ENCODE measurements at regions not wholly inside any gene's neighbourhood (a gene's known extent, or its start where the extent isn't known, plus 50 kb on each side); places are given as distances from the start of the nearest gene placed in this dataset.
"Not testable (repeated sequence)": the region's sequence is repeated elsewhere in the genome, so short reads cannot be mapped to it uniquely, and the experiment has no call there.

DNA sequence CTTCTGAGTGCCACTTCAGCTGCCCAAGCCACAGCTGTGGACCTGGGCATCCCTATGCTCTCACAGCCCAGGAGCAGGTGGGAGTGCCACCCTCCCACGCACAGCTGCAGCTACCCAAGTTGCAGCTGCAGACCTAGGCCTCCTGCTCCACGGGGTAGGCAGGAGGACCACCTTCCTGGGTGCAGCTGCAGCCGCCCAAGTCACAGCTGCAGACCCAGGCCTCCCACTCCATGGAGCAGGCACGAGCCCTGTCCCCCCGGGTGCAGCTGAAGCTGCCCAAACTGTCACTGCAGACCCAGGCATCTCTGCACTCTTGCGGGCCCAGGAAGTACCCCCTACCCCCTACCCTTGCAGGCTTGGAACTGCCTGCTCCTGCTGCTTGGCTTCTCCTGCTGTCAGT, 260.2 kb downstream of the XPNPEP1 start:
- no peak for DNase-seq (ENCODE audit: low read depth)

GRCh38 chr10:109652612-109653011, 270.7 kb downstream of the XPNPEP1 start:
- DNase-seq (ENCODE audit: low read depth): not testable (repeated sequence)

- DNase-seq (ENCODE audit: low read depth): no peak
These were observed 273.1 kb downstream of the XPNPEP1 start for GRCh38 chr10:109650228-109650627.

- no peak for DNase-seq (ENCODE audit: low read depth)
These were observed 275.7 kb downstream of the XPNPEP1 start for GRCh38 chr10:109647627-109648026.

DNA sequence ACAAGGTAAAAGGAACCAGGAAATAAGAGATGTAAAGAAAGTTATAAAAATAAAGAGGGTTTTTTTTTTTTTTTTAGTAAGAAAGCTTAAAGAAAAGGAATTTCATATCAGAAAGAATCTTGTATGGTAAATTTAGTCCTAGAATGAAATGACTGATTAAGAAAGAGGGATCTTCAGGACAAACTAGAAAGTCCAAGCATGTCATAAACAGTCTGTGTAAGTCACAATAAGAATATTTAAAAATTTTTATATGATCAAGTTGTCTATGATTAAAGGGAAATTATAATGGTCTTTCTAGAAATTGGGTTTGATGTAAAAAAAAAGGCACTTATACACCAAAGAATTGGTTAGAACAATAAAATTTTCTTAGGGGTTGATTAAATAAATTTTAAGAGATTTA, 289.5 kb downstream of the XPNPEP1 start:
- no peak for DNase-seq (ENCODE audit: low read depth)

- DNase-seq (ENCODE audit: low read depth): not testable (repeated sequence)
These were observed 290.3 kb downstream of the XPNPEP1 start for GRCh38 chr10:109633017-109633416.

GRCh38 chr10:109624939-109625338, 298.4 kb downstream of the XPNPEP1 start:
- DNase-seq (ENCODE audit: low read depth): no peak

- no peak for DNase-seq (ENCODE audit: low read depth)
These were observed 300.7 kb downstream of the XPNPEP1 start for GRCh38 chr10:109622566-109622965.

- DNase-seq (ENCODE audit: low read depth): no peak
These were observed 302.9 kb downstream of the XPNPEP1 start for GRCh38 chr10:109620396-109620795.

DNA sequence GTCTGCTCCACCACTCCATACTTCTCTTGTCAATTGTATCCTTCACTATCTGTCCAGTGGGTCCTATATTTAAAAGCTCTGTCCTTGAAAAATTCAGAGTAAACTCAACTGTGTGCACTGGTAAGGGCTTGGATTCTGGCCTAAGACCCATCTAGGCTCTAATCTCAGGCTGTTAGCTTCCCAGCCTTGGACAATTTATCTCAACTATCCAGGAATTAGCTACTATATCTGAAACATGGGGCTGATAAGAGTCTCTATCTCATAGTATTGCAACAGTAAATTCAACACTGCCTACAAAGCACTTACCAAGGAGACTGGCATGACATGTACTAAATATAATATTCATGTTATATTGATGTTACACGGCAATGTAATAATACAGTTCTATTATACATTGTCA, 303.4 kb downstream of the XPNPEP1 start:
- DNase-seq (ENCODE audit: low read depth): no peak

DNA sequence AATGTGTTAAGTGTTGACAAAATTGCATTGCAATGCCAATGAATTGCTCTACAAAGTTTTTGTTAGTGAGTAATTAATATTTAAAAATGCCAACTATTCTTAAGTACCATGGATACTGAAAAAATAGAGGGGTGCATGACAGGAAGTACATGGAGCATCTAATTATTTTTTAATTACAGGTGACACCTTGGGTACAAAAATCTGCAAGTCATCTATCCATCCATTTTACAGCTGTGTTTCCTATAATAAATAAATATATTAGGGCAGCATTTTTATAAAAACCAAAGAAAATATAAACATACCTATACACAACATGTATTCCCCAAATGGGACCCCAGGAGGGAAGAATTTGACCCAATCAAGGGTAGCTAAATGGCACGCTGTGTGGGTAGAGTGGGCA, 304.6 kb downstream of the XPNPEP1 start:
- no peak for DNase-seq (ENCODE audit: low read depth)

DNA sequence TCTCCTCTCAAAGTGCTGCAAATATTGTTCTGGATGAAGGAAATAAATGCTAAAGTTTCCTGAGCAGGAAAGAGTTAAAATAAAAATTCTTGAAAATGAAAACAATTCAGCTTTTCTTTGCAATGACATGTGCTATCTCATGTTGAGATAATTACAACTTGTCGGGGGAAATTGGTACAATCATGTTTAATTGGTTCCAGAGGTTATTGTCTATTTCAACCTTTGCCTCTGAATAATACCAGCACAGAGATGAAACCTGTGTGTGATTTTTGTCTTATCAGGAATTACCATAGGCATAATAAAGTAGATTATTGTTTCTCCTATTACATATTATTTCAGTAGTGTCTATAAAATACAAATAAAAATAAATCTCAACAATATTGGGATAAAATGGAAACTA, 305.0 kb downstream of the XPNPEP1 start:
- DNase-seq (ENCODE audit: low read depth): no peak

DNA sequence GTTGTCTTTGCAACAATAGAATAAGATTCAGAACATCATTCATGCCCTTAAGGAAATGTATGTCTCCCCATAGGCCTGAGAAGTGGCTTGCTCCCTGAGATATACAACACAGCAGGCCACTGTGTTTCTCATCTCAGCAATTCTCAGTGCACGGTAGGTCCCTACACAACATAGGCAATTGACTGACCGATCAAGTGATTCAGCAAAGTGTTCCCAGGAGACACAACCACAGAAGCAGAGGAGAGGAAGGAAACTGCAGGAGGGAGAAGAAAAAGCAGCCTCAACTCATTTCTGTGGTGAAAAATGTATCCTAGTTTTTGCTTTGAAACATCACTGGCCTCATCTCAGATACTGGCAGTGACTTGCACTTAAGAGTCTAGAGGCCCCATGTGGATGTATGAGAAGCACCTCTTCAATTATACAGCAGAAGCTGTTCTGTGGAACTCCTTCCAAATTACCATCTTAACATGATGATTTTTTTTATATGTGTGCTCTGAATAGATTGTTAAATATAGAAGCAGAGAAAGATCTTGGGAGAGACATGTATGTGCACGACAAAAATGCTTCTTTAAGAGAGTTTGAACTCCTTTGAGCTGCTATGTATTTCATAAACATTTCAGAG, 306.8 kb downstream of the XPNPEP1 start:
- DNase-seq (ENCODE audit: low read depth): no peak

GRCh38 chr10:109595356-109595755, 328.0 kb downstream of the XPNPEP1 start:
- not testable (repeated sequence) for DNase-seq (ENCODE audit: low read depth)

- DNase-seq (ENCODE audit: low read depth): no peak
These were observed 329.6 kb downstream of the XPNPEP1 start for GRCh38 chr10:109593682-109594081.

GRCh38 chr10:109592391-109592790, 330.9 kb downstream of the XPNPEP1 start:
- DNase-seq (ENCODE audit: low read depth): no peak

DNA sequence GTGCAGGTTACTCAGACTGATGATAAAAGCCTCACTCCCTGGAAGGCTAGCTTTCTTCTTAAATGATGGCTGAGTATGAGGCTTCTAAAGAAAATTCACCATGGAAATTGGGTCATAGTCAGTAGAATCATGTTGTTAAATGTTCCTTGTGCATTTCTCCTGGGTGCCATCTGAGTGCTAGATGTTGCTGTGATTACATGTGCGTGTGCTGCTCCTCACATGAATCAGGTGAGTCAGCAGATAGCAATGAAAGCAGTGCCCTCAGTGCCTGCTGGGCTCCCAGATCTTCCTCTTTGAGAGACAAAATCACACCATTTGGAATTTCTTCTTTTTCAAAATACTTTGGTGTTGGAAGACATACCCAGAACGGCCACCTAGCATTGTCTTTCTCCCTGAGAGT, 331.7 kb downstream of the XPNPEP1 start:
- no peak for DNase-seq (ENCODE audit: low read depth)

GRCh38 chr10:109588259-109588658, 335.1 kb downstream of the XPNPEP1 start:
- DNase-seq (ENCODE audit: low read depth): no peak

DNA sequence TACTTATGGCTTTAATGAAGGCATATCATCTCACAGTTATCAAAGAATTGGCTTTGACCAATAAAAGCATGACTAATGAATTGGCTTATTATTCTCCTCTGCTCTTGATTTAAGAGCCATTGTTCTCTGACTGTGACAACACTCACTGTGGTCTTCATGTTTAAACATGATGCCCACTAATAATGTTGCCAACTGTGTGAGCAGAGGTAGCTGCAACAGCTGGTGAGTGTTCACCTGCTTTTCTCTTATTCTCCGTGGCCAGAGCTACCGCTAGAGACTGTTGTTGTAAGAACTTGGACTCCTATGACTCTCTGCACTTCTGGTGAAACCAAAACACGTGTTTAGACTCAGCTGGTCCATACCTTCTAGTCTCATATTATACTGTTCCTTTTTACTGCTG, 335.9 kb downstream of the XPNPEP1 start:
- no peak for DNase-seq (ENCODE audit: low read depth)

- DNase-seq (ENCODE audit: low read depth): no peak
These were observed 366.9 kb downstream of the XPNPEP1 start for GRCh38 chr10:109556399-109556798.

- not testable (repeated sequence) for DNase-seq (ENCODE audit: low read depth)
These were observed 381.2 kb downstream of the XPNPEP1 start for GRCh38 chr10:109542050-109542603.

- DNase-seq (ENCODE audit: low read depth): no peak
These were observed 389.1 kb downstream of the XPNPEP1 start for GRCh38 chr10:109534193-109534592.

DNA sequence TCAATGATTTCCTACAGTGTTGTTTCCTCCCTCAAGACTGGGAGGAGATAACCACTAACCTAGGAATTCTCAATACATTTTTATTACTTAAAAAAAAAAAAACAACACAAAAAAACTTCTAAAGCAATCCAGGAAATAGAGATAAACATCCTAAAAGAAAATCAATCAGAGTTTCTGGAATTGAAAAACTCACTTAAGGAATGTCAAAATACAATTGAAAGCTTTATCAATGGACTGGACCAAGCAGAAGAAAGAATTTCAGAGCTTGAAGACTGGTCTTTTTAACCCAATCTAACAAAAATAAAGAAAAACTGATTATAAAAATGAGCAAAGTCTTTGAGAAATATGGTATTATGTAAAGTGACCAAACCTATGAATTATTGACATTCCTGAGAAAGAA, 394.1 kb downstream of the XPNPEP1 start:
- DNase-seq (ENCODE audit: low read depth): no peak

- no peak for DNase-seq (ENCODE audit: low read depth)
These were observed 405.6 kb downstream of the XPNPEP1 start for GRCh38 chr10:109517748-109518147.
